OCI-LY3 (cell line): ENCODE measurements at regions not wholly inside any gene's neighbourhood (a gene's known extent, or its start where the extent isn't known, plus 50 kb on each side); places are given as distances from the start of the nearest gene placed in this dataset.

ENCODE experiments used
- H2AFZ ChIP-seq: fragments of 200-600, 300-600 bp; shearing (Covaris generic); 2 replicates; pipeline ENCODE4 v1.6.0; 2014; ENCODE audit warnings: antibody characterized with exemption, low read depth, low read length
- H3K27ac ChIP-seq: fragments of 200-600, 300-600 bp; sonication (generic); 2 replicates; pipeline ENCODE4 v1.5.1; 2014; ENCODE audit warnings: mild to moderate bottlenecking, low read length, moderate library complexity, mixed read lengths
- H3K27me3 ChIP-seq: fragments of 200-600, 300-600 bp; sonication (generic); 2 replicates; pipeline ENCODE4 v1.6.1; 2014; ENCODE audit warnings: low read depth, low read length, mixed read lengths
- H3K36me3 ChIP-seq: fragments of 200-600, 300-600 bp; sonication (generic); replicated peaks from 2 replicates; pipeline ENCODE3; 2014; ENCODE audit warnings: low read depth, low read length, mixed read lengths
- H3K4me1 ChIP-seq: fragments of 300-600, 200-600 bp; sonication (generic); 2 replicates; pipeline ENCODE4 v1.6.1; 2014; ENCODE audit warnings: low read length, mixed read lengths
- H3K4me2 ChIP-seq: fragments of 200-600, 300-600 bp; sonication (generic); 2 replicates; pipeline ENCODE4 v1.6.1; 2014; ENCODE audit warnings: low read length, mixed read lengths
- H3K4me3 ChIP-seq: fragments of 300-600, 200-600 bp; sonication (generic); 2 replicates; pipeline ENCODE4 v1.5.1; 2014; ENCODE audit warnings: antibody characterized with exemption, mild to moderate bottlenecking, low read length, moderate library complexity
- H3K79me2 ChIP-seq: fragments of 300-600, 200-600 bp; shearing (Covaris generic); 2 replicates; pipeline ENCODE4 v1.6.1; 2014; ENCODE audit warnings: mild to moderate bottlenecking, low read length, mixed read lengths
- H3K9ac ChIP-seq: fragments of 300-600, 200-600 bp; shearing (Covaris generic); 2 replicates; pipeline ENCODE4 v1.6.0; 2014; ENCODE audit warnings: mild to moderate bottlenecking, low read length, moderate library complexity
- H3K9me3 ChIP-seq: fragments of 200-600, 300-600 bp; shearing (Covaris generic); 2 replicates; pipeline ENCODE4 v1.6.1; 2014; ENCODE audit warnings: low read length, mixed read lengths; ENCODE audit not compliant: insufficient read depth
- H4K20me1 ChIP-seq: fragments of 200-600, 300-600 bp; sonication (generic); 2 replicates; pipeline ENCODE4 v1.6.1; 2016; ENCODE audit warnings: low read length, mixed read lengths; ENCODE audit not compliant: insufficient read depth
- CTCF ChIP-seq: fragments of 200-600, 300-600 bp; sonication (generic); IDR thresholded peaks from 2 replicates; pipeline ENCODE4 v1.5.1; 2014; ENCODE audit warnings: antibody characterized with exemption, low read length, low read depth
- EZH2phosphoT487 ChIP-seq: fragments of 200-600 bp; shearing (Covaris generic); IDR thresholded peaks from 2 replicates; pipeline ENCODE4 v1.6.1; 2018; ENCODE audit warnings: antibody characterized with exemption, mixed run types, low read depth

DNA sequence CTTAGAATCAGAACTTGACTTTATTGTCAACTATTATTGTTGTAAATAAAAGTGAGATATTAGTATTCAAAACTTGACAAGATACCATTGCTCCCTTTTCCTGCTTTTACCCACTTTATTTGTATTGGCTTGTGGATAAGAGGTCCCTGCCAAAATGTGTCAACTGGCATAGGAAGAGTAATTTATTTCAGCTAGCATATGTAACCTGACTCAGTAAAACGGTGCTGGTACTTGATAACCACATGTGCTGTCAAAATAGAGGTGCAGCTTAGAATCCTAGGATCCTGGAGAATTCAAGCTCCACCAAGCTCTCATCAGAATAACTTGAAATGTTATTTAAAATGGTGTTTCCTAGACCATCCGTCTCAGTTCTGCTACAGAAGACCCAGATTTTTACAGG is 90.2 kb upstream of the TGFBR2 start:
- Histone ChIP-seq H3K27me3 (no peaks in the 10 kb centered on the region), H2AFZ (no peak overlapping the region), H3K4me1 (no peaks in the 10 kb centered on the region), H3K79me2 (no peaks in the 10 kb centered on the region), H3K9me3 (no peaks in the 10 kb centered on the region), H3K4me2 (no peak overlapping the region), H3K4me3 (no peak overlapping the region), H3K9ac (no peak overlapping the region), H3K36me3 (no peaks in the 10 kb centered on the region), H3K27ac (no peak overlapping the region), H4K20me1 (no peaks in the 10 kb centered on the region)
- TF ChIP-seq CTCF = no peak
- TF ChIP-seq EZH2phosphoT487 = no peak

DNA sequence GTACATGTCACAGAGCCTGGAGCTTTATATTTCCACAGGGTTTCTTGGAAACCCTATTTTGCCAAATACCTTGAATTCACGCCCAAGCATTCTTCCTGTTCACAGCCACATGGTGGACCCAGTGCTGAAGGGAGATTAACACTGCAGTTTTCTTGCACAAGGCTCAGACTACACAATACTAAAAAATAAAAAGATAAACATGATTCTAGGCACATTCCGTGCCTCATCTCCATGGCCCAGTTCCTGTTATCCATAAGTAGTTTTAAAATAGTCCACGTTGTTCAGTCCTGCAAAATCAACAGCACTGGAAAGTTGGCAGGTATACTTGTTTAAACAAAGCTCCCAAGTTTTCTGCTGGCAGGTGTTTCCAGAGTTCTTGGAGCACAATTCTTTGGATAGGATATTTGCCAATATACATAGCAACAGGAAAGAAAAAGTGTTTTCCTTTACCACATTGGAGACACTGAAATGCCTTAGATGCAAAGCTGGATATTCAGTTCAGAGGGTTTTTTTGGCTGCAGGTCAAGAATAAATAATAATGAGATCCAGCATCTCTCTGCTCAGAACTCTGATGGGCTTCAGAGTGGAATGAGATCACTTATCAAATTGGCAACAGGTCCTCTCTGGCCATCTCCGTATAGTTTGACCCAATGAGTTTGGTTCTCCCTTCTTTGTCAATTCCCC is 88.1 kb upstream of the TGFBR2 start:
- no peak overlapping the region for H3K4me2 ChIP-seq
- no peaks in the 10 kb centered on the region for H3K36me3 ChIP-seq
- H3K4me3 ChIP-seq = no peak overlapping the region
- no peak overlapping the region for H3K9ac ChIP-seq
- no peak overlapping the region for H2AFZ ChIP-seq
- no peaks in the 10 kb centered on the region for H3K79me2 ChIP-seq
- no peaks in the 10 kb centered on the region for H3K4me1 ChIP-seq
- H3K27ac ChIP-seq = no peak overlapping the region
- H3K27me3 ChIP-seq = no peaks in the 10 kb centered on the region
- TF ChIP-seq CTCF = no peak
- H4K20me1 ChIP-seq = no peaks in the 10 kb centered on the region
- H3K9me3 ChIP-seq = no peaks in the 10 kb centered on the region

DNA sequence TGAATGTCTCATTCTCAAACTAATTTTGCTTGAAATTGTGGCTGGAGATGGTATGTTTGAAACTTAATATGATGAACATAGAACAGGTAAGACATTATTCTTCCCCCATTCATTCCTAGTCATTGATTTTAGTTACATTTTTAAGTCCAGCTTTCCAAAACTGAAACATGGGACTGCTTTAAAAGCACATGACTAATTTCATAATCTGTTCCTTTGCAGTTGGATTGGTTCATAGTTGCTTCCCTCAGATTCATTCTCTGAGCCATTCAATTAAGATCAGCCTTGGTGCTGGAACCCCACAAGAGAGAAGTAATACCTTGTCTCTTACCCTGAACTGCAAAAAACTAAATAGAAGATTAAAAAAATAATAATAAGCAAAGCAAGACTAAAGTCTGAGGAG is 87.5 kb upstream of the TGFBR2 start:
- Histone ChIP-seq H3K27me3 (no peaks in the 10 kb centered on the region), H2AFZ (no peak overlapping the region), H3K4me1 (no peaks in the 10 kb centered on the region), H4K20me1 (no peaks in the 10 kb centered on the region), H3K9ac (no peak overlapping the region), H3K79me2 (no peaks in the 10 kb centered on the region), H3K36me3 (no peaks in the 10 kb centered on the region), H3K4me2 (no peak overlapping the region), H3K9me3 (no peaks in the 10 kb centered on the region), H3K4me3 (no peak overlapping the region), H3K27ac (no peak overlapping the region)
- TF ChIP-seq CTCF (no peak), EZH2phosphoT487 (no peak)

DNA sequence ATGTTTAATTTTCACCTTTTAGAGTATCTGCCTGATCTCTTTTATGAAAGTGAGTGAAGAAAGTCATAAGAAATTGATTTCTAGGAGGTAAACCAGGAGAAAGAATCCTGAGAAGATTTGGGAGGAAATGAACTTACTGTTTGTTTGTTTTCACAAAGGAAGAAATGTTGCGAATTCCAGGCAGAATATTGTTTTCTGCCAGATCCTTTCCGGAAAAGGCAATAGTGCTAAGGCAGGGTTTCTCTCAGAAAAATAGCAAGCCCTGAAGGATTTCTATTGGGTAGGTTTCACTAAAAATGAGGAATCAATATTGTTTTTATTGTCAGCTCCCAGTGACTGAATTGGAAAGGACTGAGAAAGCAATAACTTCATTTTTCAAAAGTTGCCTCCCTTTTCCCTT is 85.7 kb upstream of the TGFBR2 start:
- Histone ChIP-seq H3K9ac (no peak overlapping the region), H4K20me1 (no peaks in the 10 kb centered on the region), H2AFZ (no peak overlapping the region), H3K79me2 (no peaks in the 10 kb centered on the region), H3K4me2 (no peak overlapping the region), H3K9me3 (no peaks in the 10 kb centered on the region), H3K27ac (no peak overlapping the region), H3K27me3 (0 out of 2 replicates have a peak, but pooled peaks cover 3% of the 10 kb centered on the region), H3K4me1 (peaks cover 4% of the 10 kb centered on the region), H3K36me3 (no peaks in the 10 kb centered on the region), H3K4me3 (no peak overlapping the region)
- TF ChIP-seq CTCF (no peak), EZH2phosphoT487 (no peak)
